OCI-LY1 (cell line): ENCODE measurements at regions not wholly inside any gene's neighbourhood (a gene's known extent, or its start where the extent isn't known, plus 50 kb on each side); places are given as distances from the start of the nearest gene placed in this dataset.

Experiments
- H2AFZ ChIP-seq: fragments of 200-600 bp; sonication (generic), shearing (Covaris generic); 2 replicates; pipeline ENCODE4 v1.6.0; 2014; ENCODE audit warnings: antibody characterized with exemption, mild to moderate bottlenecking, low read length
- H3F3A ChIP-seq: fragments of 200-600 bp; sonication (generic), shearing (Covaris generic); 2 replicates; pipeline ENCODE4 v1.6.0; 2014; ENCODE audit warnings: mild to moderate bottlenecking, antibody characterized with exemption, low read length, moderate library complexity; ENCODE audit not compliant: insufficient read depth
- H3K27ac ChIP-seq: fragments of 200-600 bp; sonication (generic); 2 replicates; pipeline ENCODE4 v1.5.1; 2014; ENCODE audit warnings: low read length, mixed run types, mild to moderate bottlenecking, low read depth; ENCODE audit not compliant: poor library complexity, severe bottlenecking
- H3K27me3 ChIP-seq: fragments of 200-600 bp; sonication (generic); 2 replicates; pipeline ENCODE4 v1.6.0; 2014; ENCODE audit warnings: antibody characterized with exemption, mild to moderate bottlenecking, low read length, moderate library complexity; ENCODE audit not compliant: insufficient read depth
- H3K36me3 ChIP-seq: fragments of 200-600 bp; sonication (generic); 2 replicates; pipeline ENCODE4 v1.6.1; 2014; ENCODE audit warnings: mild to moderate bottlenecking, antibody characterized with exemption, low read length, moderate library complexity, mixed read lengths; ENCODE audit not compliant: insufficient read depth
- H3K4me1 ChIP-seq: fragments of 200-600 bp; sonication (generic); 2 replicates; pipeline ENCODE4 v1.5.1; 2014; ENCODE audit warnings: mild to moderate bottlenecking, low read length, moderate library complexity; ENCODE audit not compliant: insufficient read depth, severe bottlenecking
- H3K4me2 ChIP-seq: fragments of 200-600 bp; sonication (generic), shearing (Covaris generic); 2 replicates; pipeline ENCODE4 v1.6.1; 2014; ENCODE audit warnings: low read length
- H3K4me3 ChIP-seq: fragments of 200-600 bp; sonication (generic); 2 replicates; pipeline ENCODE4 v1.5.1; 2014; ENCODE audit warnings: low read length, low read depth, mild to moderate bottlenecking, mixed read lengths; ENCODE audit not compliant: poor library complexity, severe bottlenecking
- H3K79me2 ChIP-seq: fragments of 200-600 bp; shearing (Covaris generic); 2 replicates; pipeline ENCODE4 v1.6.1; 2016; ENCODE audit warnings: mixed run types, low read length, mixed read lengths; ENCODE audit not compliant: insufficient read depth
- H3K9ac ChIP-seq: fragments of 200-600 bp; sonication (generic), shearing (Covaris generic); 2 replicates; pipeline ENCODE4 v1.6.1; 2014; ENCODE audit warnings: mild to moderate bottlenecking, low read length, mixed read lengths
- H3K9me2 ChIP-seq: fragments of 200-600 bp; sonication (generic), shearing (Covaris generic); 2 replicates; pipeline ENCODE4 v1.6.1; 2014; ENCODE audit warnings: low read depth, mild to moderate bottlenecking, low read length, mixed read lengths
- H3K9me3 ChIP-seq: fragments of 200-600 bp; shearing (Covaris generic); 2 replicates; pipeline ENCODE4 v1.6.1; 2014; ENCODE audit warnings: low read length, mixed read lengths
- H4K20me1 ChIP-seq: fragments of 200-600 bp; sonication (generic), shearing (Covaris generic); 2 replicates; pipeline ENCODE4 v1.6.0; 2016; ENCODE audit warnings: mild to moderate bottlenecking, low read length; ENCODE audit not compliant: insufficient read depth
- EZH2 ChIP-seq: fragments of 200-600 bp; sonication (generic), shearing (Covaris generic); IDR thresholded peaks from 2 replicates; pipeline ENCODE4 v1.8.0; 2017; ENCODE audit warnings: borderline replicate concordance, mixed run types, mild to moderate bottlenecking, antibody characterized with exemption, low read length, moderate library complexity, mixed read lengths
- TF ChIP-seq, protein P1 (sequence below): fragments of 200-600 bp; sonication (generic), shearing (Covaris generic); IDR thresholded peaks from 2 replicates; pipeline ENCODE4 v1.5.1; 2017; ENCODE audit warnings: mild to moderate bottlenecking, antibody characterized with exemption, low read length, moderate library complexity, mixed read lengths

DNA sequence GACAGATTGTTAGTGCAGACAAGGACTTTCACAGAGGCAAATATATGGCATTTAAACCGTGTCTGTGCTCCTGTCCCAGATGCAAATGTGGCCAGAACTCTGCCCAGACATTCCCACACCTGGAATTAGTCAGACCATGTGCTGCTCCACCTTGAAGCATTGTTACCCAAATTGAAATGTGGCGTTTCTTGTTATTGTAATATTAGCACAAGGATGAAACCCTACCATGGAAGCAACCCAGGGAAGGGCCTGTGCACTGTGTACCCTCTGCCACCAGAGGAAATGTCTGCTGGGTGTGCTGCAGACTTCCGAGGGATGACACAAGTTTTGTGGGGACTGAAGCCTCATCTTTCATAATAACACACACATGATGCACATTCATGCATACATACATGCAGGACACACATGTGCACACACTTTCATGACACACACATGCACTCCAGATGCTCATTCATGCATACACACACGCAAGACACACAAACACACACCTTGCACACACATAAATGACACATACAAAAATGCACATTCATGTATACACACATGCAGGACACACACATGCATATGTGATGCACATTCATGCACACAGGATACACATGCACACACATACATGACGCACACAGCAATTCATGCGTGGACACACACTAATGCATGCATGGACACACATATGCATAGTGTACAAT, 133.2 kb upstream of the SNTG2 start:
- H3K4me3 ChIP-seq, result no peak overlapping the region
- no peaks in the 10 kb centered on the region for H3K9me2 ChIP-seq
- H3K27me3 ChIP-seq, result no peaks in the 10 kb centered on the region
- H3K36me3 ChIP-seq, result no peaks in the 10 kb centered on the region
- no peak overlapping the region for H3K4me2 ChIP-seq
- no peak overlapping the region for H3K27ac ChIP-seq
- no peak overlapping the region for H2AFZ ChIP-seq
- TF ChIP-seq EZH2, result no peak
- TF ChIP-seq, protein P1, sequence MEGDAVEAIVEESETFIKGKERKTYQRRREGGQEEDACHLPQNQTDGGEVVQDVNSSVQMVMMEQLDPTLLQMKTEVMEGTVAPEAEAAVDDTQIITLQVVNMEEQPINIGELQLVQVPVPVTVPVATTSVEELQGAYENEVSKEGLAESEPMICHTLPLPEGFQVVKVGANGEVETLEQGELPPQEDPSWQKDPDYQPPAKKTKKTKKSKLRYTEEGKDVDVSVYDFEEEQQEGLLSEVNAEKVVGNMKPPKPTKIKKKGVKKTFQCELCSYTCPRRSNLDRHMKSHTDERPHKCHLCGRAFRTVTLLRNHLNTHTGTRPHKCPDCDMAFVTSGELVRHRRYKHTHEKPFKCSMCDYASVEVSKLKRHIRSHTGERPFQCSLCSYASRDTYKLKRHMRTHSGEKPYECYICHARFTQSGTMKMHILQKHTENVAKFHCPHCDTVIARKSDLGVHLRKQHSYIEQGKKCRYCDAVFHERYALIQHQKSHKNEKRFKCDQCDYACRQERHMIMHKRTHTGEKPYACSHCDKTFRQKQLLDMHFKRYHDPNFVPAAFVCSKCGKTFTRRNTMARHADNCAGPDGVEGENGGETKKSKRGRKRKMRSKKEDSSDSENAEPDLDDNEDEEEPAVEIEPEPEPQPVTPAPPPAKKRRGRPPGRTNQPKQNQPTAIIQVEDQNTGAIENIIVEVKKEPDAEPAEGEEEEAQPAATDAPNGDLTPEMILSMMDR, result no peak
- no peak overlapping the region for H3K9ac ChIP-seq
- no peaks in the 10 kb centered on the region for H4K20me1 ChIP-seq
- H3K9me3 ChIP-seq, result no peaks in the 10 kb centered on the region
- H3K4me1 ChIP-seq, result no peaks in the 10 kb centered on the region
- no peaks in the 10 kb centered on the region for H3F3A ChIP-seq
- H3K79me2 ChIP-seq, result no peaks in the 10 kb centered on the region

DNA sequence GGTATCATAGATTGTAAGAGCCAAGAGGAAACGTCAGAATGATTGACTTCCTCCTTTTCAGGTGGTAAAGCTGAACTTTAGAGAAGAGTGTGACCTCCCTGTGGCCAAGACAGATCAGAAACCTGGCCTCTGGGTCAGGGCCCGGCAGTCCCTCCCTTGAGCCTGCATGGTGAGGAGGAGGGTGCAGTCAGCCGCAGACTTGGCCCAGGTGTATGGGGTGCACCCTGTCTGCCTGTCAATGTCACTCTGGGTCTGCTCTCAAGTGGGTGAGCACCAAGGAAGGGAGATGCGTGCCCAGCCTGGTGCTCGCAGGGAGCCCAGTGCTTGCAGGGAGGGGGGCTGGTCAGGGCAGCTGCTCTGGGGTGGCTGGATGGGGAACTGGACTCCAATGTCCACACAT, 134.4 kb upstream of the SNTG2 start:
- H2AFZ ChIP-seq, result no peak overlapping the region
- H3F3A ChIP-seq, result no peaks in the 10 kb centered on the region
- no peaks in the 10 kb centered on the region for H3K36me3 ChIP-seq
- no peak overlapping the region for H3K9ac ChIP-seq
- H3K4me3 ChIP-seq, result no peak overlapping the region
- H3K27ac ChIP-seq, result no peak overlapping the region
- H3K4me1 ChIP-seq, result no peaks in the 10 kb centered on the region
- H3K79me2 ChIP-seq, result no peaks in the 10 kb centered on the region
- H3K9me3 ChIP-seq, result no peaks in the 10 kb centered on the region
- no peaks in the 10 kb centered on the region for H3K27me3 ChIP-seq
- H3K9me2 ChIP-seq, result no peaks in the 10 kb centered on the region
- TF ChIP-seq, protein P1, result no peak
- TF ChIP-seq EZH2, result no peak
- H4K20me1 ChIP-seq, result no peaks in the 10 kb centered on the region
- H3K4me2 ChIP-seq, result no peak overlapping the region

DNA sequence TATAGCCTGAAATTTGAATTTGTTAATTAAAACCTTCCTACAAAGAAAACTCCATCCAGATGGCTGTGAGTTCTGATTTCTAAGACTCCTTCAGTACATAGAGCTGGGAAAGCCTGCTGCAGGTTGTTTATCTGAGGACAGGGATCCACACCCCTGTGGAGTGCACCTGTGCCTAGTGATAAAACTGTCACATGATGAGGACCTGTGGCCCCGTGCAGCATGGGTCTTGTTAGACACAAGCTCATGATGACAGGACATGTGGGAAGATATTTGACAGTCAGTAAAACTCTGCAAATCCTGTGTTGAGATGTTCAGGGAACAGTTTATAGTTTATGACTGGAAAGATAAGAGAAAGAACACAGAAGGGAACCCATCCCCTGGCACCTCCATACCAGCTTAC, 133.2 kb upstream of the TMEM18 start:
- H3K4me3 ChIP-seq, result no peak overlapping the region
- H3K9ac ChIP-seq, result no peak overlapping the region
- no peak overlapping the region for H3K27ac ChIP-seq
- H3K9me3 ChIP-seq, result no peaks in the 10 kb centered on the region
- no peaks in the 10 kb centered on the region for H3K4me1 ChIP-seq
- no peaks in the 10 kb centered on the region for H3F3A ChIP-seq
- H4K20me1 ChIP-seq, result no peaks in the 10 kb centered on the region
- H3K79me2 ChIP-seq, result no peaks in the 10 kb centered on the region
- no peak overlapping the region for H2AFZ ChIP-seq
- TF ChIP-seq, protein P1, result no peak
- no peak for TF ChIP-seq EZH2
- H3K4me2 ChIP-seq, result no peak overlapping the region
- no peaks in the 10 kb centered on the region for H3K9me2 ChIP-seq
- no peaks in the 10 kb centered on the region for H3K27me3 ChIP-seq
- H3K36me3 ChIP-seq, result no peaks in the 10 kb centered on the region
